SK-N-SH (cell line): ENCODE measurements at regions not wholly inside any gene's neighbourhood (a gene's known extent, or its start where the extent isn't known, plus 50 kb on each side); places are given as distances from the start of the nearest gene placed in this dataset.

ENCODE experiments used
- RAD21 ChIP-seq: IDR thresholded peaks from 2 replicates; pipeline ENCODE4 v1.6.1; 2012; ENCODE audit warnings: mild to moderate bottlenecking, low read length
- RCOR1 ChIP-seq: fragments of 150-350 bp; IDR thresholded peaks from 2 replicates; pipeline ENCODE4 v1.6.1; 2017; ENCODE audit warnings: antibody characterized with exemption, low read length
- TF ChIP-seq, protein P1 (sequence below): fragments of 200-600 bp; sonication (generic); IDR thresholded peaks from 2 replicates; pipeline ENCODE4 v1.6.1; 2017; ENCODE audit warnings: antibody characterized with exemption, mild to moderate bottlenecking, moderate library complexity

- no peak for TF ChIP-seq RAD21
- TF ChIP-seq, protein P1, sequence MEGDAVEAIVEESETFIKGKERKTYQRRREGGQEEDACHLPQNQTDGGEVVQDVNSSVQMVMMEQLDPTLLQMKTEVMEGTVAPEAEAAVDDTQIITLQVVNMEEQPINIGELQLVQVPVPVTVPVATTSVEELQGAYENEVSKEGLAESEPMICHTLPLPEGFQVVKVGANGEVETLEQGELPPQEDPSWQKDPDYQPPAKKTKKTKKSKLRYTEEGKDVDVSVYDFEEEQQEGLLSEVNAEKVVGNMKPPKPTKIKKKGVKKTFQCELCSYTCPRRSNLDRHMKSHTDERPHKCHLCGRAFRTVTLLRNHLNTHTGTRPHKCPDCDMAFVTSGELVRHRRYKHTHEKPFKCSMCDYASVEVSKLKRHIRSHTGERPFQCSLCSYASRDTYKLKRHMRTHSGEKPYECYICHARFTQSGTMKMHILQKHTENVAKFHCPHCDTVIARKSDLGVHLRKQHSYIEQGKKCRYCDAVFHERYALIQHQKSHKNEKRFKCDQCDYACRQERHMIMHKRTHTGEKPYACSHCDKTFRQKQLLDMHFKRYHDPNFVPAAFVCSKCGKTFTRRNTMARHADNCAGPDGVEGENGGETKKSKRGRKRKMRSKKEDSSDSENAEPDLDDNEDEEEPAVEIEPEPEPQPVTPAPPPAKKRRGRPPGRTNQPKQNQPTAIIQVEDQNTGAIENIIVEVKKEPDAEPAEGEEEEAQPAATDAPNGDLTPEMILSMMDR, result no peak
- no peak for TF ChIP-seq RCOR1
Observed at GRCh38 chr15:70593795-70594194, 169.6 kb downstream of the UACA start.
